Brain pericyte (primary cell): ENCODE measurements at regions not wholly inside any gene's neighbourhood (a gene's known extent, or its start where the extent isn't known, plus 50 kb on each side); places are given as distances from the start of the nearest gene placed in this dataset.
A peak's percentile ranks its signal among the peaks of the same experiment; 100 is the strongest.
"Not testable (repeated sequence)": the region's sequence is repeated elsewhere in the genome, so short reads cannot be mapped to it uniquely, and the experiment has no call there.

Source experiments
- DNase-seq: peaks from one replicate; pipeline ENCODE4 v3.0.0-alpha.2; 2012; ENCODE audit warnings: low read depth, low spot score

DNA sequence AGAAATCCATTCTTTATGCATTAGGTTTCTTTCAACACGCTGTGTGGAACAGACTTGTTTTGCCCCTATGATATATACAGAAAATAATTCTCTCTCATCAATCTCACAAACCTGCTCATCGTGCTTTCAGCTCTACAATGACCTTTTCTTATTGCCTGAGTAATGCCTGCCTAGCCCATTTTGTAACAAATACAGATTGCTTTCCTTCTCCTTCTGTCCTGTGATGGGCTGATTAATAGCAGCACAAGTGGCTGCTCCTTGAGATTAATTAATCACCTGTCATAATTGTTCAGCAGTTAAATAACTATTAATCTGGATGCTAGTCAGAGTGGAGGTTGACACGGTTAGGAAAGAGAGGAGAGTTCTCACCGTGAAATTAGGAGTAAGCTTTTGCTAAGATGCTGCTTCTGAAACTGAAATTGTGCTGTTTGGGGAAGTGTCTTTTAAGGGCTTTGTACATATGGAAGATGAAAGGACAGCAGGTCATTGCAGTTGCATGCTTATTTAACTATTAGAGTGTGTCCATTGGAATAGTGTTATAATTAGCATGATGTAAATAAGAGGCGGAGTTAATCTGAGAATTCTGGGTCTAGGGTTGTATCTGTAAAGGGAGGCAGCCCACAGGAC lies 1430.5 kb downstream of the FAM181B start:
- no peak for DNase-seq

DNA sequence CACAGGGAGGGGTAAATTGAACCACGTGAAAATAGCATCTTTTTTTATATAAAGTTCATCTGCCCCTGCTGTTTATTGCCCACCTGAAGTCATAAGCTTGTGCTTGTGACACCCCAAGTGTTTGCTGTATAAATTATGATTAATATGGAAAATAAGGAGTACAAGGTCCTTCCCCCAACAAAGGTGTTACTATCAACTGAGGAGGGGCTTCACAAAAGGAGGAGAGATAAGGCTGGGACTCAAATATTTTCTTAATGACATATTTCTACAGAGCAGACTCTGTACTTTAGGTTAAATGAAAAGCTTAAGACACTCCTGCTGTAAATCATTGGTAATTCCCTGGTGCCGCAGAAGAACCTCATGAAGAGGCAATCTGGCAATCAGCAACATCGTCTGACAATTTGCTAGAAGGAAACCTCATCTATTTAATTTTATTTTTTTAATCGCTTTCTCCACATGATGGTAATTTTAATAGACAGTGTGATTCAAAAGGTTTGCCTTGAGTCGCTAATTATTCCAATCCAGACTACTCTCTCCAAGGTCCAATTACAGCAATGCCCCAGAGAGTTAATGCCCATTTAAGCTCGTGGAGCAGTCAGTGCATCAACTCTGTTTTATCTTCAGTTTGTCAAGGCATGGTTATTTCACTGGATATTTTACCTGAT lies 1432.4 kb downstream of the FAM181B start:
- no peak for DNase-seq

DNA sequence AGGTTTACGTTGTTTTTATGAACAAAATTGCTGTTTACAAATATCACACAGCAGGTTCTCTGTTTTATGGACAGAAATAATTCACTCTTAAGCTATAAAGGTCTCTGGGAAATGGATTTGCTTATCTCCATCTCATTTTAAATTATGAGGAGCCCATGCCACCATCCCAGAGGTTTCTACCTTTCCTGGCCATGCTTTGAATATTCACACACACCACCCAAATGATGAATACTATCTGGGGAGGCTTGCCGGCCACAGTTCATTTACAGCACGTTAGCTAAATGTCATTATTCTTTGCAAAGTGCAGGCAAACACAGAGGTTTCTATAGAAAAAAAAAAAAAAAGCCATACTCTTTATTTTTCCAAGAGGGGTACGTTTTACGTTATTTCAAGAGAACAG lies 1446.7 kb downstream of the FAM181B start:
- no peak for DNase-seq

DNA sequence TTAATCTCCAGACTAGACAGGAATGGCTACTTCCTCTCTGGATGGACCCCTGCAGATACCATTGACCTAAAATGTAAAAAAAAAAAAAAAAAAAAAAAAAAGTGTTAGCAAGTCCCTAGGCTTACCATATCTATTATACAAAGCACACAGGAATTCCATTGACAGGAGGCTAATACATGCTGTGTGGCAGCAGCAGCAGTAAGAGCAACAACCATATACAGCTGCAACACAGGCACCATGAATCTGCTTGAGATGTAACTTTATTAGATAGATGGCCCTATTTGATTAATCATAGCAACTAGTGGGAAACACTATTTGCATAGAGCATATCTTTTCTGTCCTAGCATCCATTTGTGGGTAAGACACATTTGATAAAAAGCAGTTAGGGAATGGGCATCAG lies 1447.1 kb downstream of the FAM181B start:
- no peak for DNase-seq

DNA sequence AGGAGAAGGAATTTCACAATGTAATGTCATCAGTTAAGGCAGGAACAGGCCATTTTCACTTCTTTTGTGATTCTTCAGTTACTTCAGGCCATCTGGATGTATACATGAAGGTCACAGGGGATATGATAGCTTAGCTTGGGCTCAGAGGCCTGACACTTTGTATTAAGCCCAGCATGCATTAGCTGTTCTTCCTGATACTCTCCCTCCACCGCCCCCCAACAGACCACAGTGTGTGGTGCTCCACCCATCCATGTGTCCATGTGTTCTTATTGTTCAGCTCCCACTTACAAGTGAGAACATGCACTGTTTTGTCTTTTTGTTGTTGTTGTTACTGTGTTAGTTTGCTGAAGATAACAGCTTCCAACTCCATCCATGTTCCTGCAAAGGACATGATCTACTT lies 1453.4 kb downstream of the FAM181B start:
- not testable (repeated sequence) for DNase-seq

DNA sequence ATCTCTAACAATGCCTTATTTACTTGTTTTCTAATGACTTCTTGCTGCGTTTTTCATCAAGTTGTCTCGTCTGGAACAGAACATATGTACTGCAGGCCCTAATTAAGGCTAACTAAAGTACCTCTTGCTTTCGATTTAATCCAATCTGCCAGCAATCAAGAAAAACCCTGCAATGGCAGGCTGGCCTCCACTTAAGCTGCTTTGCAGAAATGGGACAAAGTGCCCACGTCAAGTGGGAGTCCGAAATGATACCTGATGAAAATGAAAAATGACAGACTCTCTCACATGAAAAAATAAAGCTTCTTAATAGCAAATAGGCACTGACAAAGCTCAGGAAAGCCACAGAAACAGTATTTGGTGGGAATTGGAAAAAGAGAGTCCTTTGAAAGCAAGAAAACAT lies 1454.7 kb downstream of the FAM181B start:
- no peak for DNase-seq

DNA sequence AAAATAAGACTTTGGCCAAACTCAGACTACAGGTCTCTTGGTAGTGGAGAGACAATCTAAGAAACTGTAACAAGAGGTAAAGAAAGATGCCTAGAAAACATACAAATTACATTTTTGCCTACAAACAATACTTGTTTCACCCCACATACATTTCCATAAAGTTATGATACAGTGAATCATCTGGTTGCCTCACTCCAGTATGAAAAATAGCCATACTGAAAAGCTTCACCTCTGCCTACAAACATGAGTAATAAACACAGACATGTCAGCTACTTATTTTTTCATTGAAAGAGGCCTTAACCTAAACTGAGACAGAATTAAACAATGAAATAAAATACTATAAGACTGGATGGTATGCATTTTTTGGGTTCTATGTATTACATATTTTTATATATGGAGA lies 1463.0 kb downstream of the FAM181B start:
- no peak for DNase-seq

DNA sequence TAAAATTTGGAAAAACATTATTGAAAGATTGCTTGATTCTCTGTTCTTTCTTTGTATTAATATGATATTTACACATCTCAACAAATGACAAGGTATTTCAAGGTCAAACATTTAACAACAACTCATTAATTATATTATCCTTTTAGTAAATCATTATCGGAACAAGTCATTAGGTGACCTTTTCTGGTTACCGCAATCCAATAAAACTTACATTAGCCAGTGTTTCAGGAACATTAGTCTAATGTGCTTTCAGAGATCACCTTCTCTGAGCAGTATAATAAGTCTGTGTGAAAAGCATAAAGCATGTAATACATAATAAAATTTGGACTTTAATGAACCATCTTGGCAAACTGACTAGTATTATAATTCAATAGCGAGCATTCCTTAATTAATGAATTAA lies 1466.4 kb downstream of the FAM181B start:
- no peak for DNase-seq

DNA sequence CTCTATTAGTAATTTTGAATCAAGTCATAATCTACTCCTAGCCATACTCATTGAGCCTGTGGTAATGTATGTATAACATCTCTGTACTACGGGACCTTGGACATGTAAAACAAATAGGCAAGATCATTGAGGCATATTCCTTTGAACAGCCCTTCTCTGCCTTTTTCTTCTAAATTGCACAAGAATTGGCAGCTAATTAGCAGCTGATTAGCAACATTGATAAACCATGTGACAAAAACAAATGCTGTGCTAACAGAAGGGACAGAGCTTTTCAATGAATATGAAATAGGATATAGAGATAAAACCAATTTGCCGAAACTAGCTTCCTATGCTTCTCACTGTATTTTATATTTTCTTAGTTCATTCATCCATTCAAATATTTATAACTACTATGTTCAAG lies 1474.2 kb downstream of the FAM181B start:
- DNase-seq: no peak

DNA sequence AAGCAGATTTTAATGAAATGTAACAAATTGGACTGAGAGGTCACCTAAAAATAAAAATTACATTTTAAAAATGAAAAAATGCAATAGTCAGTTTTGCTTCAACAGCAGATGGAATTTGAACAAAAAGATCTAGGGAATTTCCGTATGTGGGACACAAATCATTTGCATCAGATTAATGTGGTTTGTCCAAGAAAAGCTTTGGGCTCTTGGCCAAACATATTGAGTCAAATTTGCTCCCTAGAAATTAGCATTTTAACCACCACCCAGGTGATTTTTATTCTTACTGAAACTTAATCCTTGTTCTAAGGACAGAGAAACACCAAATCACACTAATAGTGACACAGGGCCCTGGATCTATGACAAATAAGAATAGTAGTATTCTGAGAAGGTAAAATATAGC lies 1477.8 kb downstream of the FAM181B start:
- no peak for DNase-seq

DNA sequence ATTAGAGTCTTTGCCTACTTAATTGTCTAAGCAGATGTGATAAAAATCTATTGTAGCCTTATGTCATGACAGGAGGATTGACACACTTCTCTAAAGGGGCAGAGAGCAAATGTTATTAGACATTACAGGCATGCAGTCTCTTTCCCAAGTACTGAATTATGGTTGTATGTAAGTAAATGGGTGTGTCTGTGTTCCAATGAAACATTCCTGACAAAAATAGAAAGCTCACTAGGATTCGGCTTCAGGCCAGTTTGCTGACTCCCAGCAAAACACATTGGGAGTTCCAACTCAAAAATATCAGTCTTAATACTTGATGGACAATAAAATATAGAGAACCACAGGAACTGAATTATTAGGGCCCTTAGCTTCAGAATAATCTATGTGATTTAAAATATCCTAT lies 1480.4 kb downstream of the FAM181B start:
- DNase-seq: no peak

DNA sequence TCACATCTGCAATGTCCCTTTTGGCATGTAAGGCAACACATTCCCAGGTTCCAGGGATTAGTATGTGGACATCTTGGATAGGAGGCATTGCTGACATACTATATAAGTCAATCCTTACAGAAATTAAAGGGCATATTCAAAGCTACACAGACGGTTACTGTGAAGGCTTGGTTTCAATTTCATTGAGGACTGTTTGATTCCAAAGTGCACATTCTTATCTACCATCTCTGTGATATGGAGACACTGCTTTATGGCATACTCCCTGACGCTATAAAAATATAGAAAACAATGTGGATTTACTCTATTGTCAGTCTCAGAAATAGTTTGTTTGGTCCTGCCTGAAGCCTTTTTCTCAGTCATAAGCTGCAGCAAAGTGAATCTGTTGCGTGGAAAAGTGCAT lies 1486.7 kb downstream of the FAM181B start:
- no peak for DNase-seq

DNA sequence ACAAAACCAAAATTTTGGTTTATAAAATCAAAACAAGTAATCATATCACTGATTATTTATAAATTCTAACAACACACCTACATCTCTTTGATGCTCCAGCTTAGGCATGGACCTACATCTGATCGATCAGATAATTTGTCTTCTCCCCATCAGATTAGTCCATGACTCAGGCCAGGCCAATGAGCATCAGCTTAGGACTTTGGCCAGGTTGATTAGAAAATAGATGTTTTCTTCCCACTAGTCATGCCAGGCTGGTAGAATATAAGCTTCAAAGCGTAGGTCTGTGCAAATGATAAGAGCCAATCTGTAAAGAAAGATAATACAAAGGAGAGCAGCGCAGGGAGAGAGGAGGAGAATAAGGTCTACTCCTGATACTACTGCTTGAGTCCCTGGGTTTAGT lies 1487.9 kb downstream of the FAM181B start:
- DNase-seq: no peak

DNA sequence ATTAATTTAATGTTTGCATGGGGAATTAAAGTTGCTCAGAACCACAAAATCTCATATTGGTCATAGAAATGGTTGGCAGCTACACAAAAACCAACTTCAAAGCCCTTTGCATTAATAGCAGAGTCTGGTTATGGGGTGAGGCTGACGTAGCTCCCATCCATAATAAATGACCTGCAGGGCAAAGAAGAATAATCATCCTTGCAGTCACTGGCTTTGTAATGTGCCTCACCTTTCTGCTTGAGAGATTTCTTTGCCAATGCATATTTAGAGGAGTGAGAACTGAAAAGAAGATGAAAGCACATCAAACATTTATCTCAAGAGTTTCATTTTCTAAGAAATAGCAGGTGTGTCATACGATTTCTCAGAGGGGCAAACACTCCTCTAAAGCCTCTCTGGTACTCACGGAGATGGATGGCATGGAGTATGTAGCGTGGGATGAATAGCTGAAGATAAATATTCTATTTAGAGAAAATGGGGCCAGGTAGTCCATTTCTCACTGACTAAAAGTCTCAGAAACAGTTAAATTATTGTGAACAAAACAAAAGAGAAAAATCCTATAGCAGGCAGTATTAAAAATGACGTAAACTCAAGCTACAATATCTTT lies 1491.9 kb downstream of the FAM181B start:
- no peak for DNase-seq

DNA sequence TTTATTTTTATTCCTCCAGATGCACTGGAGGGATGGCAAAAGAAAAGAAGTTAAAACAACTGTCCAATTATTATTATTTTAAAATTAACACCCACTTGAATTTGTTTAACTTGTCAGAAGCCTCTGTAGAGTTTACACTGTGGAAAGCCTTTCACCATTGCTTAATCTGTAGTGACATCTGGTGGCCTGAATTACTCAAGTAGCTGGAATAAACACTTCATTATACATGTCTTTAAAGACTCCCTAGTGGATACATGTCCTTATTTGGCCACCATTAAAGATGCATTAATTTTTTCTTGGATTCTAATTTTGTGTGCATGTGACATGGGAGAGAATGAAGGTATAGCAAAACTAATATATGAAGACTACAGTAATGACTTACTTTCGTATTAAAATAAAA lies 1496.5 kb downstream of the FAM181B start:
- peak; percentile 7 for DNase-seq

DNA sequence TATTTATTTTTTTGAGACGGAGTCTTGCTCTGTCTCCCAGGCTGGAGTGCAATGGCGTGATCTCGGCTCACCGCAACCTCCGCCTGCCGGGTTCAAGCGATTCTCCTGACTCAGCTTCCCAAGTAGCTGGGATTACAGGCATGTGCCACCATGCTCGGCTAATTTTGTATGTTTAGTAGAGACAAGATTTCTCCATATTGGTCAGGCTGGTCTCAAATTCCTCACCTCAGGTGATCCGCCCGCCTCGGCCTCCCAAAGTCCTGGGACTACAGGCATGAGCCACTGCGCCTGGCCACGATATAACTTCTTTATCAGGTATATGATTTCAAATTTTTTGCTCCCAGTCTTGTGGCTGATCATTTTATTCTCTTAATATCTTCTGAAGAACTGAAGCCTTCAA lies 1506.3 kb downstream of the FAM181B start:
- not testable (repeated sequence) for DNase-seq

DNA sequence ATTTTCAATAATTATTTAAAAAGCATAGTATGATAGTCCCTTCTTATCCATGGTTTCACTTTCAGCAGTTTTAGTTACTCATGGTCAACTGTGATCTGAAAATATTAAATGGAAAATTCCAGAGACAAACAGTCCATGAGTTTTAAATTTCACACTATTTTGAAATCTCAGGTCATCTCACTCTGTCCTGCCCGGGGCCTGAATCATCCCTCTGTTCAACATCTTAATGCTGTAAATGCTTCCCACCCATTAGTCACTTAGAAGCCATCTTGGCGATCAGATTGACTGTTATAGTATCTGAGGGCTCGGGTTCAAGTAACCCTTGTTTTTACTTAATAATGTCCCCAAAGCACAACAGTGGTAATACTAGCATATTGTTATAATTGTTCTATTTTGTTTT lies 1509.3 kb downstream of the FAM181B start:
- DNase-seq: no peak

DNA sequence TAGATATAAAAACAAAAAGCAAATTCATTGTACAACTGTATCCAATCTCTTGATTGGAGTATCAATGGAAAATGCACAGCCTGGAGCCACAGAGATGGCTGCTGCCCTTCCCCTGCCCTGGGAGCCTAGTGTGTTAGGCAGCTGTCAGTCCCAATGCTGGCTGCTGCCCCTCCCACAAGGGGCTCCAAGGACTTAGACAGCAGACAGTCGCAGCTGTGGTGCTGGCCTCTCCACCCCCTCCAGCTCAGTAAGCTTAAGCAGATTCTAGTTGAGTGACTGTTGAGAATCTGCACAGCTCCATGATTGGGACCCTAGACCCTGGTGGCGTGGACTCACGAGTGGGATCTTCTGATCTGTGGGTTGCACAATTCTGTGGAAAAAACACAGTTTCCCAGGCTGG lies 1511.2 kb downstream of the FAM181B start:
- no peak for DNase-seq

DNA sequence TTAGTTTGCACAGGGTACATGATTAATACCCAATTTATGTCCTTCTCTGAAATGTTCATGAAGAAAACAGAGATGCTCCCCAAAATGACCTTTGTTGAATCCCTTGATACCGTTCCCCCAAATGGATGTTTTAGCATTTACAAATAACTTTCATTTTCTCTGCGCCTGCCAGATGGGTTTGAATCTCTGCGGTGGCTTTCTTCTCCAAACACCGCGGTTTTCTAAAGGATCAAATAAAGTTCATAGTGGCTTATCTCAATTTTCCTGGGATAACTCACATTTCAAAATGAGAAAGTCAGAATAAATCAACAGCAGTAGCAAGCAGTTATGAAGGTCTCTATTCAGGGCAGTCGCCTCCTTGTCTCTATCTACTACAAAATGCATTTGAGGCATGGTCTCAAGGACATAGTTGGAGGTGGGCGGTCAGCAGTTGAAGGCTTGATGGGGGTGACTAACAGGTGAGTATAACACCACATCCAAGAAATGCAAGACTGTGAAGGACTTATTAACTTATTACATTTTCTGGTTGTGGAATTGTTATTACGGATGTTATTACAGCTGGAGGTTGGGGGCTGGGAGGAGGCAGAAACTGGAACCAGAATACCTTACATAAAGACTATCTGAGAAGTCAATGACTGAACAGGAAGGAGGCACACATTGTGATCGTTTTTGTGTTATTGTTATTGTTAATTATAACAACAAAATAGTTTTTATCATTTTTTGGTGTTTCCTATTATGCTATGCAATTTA lies 1513.3 kb downstream of the FAM181B start:
- DNase-seq: peak; percentile 29

DNA sequence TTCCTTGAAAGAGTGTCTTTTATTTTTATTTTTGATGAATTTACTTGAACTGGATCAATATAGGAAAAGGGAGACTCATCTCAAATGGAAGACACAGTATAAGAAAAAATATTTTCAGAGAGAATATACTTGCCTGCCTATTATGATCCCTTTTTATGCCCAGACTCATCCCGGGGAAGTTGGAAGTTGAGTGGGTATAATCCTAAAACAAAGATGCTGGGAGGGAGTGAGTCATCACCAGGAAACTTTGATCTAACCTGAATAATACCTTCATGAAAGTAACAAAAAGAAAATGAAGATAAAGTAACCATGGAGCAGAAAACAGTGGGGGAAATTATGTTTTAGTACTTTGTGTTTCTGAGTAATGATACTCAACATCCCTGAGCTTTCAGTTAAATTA lies 1514.0 kb downstream of the FAM181B start:
- DNase-seq: no peak

DNA sequence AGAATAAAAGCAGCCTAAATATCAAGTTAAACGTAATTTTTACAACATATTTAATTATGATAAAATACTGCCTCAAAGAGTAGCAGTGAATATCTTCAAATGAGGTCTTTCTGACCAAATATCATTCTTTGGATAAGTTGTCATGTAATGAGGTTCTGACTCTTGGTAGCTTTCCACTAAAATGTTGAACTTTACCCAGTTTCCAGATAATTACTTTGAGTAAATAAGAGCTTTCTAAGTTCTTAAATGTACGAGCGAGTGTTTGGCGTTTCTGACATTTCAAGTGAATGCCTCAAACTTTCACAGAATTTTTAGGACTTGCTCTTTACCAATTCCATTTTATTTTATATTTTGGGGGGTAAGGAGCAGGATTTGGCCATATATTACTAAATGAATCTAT lies 1515.2 kb downstream of the FAM181B start:
- DNase-seq: no peak

DNA sequence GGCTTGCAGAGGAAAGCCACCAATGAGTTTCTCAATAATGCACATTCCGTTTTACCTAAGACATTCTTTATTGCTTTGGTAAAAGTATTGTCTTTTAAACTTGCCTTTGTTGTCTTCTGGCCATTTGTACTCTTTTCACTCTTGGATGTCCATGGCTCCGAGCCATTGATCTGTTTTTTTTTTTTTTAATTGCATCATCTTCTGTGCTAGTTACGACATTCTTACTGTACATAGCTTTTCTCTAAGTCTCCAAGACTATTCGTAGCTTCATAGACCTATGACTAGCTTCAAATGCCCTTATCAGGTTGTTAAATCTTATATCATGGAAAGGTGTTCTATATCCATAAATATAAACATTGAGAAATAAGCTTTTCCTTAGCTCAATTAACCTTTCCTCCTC lies 1522.6 kb downstream of the FAM181B start:
- no peak for DNase-seq
